GM19035 (cell line): ENCODE measurements at regions not wholly inside any gene's neighbourhood (a gene's known extent, or its start where the extent isn't known, plus 50 kb on each side); places are given as distances from the start of the nearest gene placed in this dataset.
"Not testable (repeated sequence)": the region's sequence is repeated elsewhere in the genome, so short reads cannot be mapped to it uniquely, and the experiment has no call there.

Experiments
- ATAC-seq: cut with Tn5 transposase; IDR thresholded peaks from one replicate; pipeline ENCODE4 v1.9.1; 2021; ENCODE audit not compliant: unreplicated experiment

DNA sequence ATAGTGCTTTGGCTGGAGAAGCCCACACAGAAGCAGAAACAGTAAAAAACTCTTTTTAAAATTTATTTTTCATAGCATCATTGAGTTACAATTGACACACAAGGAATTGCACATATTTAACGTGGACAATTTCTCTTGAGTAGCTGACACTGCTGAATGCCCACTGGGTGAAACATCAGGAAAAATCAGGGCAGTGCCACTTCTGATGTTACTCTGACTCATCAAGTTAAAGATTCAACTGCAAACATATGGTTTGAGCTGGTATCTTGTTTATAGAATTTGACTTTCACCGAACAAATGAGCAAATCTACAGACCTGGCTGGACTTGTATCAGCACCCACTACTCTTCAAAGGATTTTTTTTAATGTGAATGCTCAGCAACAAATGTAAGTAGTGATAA lies 66.3 kb upstream of the CTSV start:
- ATAC-seq: not testable (repeated sequence)

DNA sequence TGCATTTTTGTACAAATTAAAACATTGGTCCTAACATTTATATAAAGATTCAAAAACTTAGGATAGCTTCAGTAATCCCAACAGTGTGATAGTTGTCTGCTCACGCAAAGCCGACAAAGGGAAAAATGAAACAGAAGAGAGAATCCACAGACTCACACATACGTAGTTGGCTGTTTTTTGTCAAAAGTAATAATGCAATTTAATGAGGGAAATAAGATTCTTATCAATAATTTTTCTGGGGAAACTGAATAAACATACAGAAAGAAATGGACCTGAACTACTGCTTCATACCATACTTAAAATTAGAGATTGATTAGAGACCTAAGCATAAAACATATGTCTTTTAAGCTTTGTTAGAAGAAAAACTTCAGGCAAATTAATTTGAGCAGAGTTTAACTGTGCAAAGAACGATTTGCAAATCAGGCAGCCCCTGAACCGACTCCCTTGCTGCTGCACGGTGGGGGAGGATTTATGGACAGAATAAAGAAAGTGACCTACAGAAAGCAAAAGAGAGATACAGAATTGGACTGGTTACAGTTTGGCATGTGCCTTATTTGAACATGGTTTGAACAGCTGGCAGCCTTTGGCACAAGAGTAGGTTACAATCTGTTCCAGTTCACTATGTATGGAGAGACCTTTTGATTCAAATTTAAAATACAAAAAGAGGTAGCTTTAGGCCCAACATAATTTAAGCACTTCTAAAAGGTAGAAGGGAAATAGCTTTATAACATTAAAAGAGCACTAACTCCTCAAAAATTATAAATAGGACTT lies 64.9 kb upstream of the CTSV start:
- not testable (repeated sequence) for ATAC-seq

DNA sequence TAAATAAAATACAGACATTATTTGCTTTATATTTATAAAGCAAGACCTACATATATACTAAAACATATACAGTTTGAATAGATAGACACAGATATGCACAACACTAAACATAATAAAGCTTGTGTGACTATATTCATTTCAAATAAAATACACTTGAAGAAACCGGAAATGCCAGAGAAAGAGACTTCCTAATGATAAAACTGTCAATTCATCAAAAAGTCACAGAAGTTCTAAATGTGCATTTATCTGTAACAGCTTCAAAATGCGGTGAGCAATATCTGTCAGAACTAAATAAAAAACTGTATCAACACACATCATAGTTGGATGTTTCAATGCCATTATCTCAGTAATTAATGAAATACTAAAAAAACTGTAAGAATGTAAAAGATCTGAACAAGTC lies 60.6 kb upstream of the CTSV start:
- ATAC-seq: not testable (repeated sequence)

DNA sequence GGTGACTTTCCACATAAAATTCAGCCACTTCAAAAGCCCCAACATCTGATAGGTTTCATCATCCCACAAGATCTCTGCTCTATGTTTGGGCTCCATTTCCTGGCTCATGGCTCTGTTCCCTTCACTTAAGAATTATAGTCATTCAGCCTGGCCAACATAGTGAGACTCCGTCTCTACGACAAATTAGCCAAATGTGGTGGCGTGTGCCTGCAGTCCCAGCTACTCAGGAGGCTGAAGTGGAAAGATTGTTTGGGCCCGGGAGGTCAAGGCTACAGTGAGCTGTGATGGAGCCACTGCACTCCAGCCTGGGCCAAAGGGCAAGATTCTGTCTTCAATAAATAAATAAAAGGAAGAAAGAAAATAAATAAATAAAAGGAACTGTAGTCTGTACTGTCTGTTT lies 57.9 kb upstream of the CTSV start:
- ATAC-seq: no peak

DNA sequence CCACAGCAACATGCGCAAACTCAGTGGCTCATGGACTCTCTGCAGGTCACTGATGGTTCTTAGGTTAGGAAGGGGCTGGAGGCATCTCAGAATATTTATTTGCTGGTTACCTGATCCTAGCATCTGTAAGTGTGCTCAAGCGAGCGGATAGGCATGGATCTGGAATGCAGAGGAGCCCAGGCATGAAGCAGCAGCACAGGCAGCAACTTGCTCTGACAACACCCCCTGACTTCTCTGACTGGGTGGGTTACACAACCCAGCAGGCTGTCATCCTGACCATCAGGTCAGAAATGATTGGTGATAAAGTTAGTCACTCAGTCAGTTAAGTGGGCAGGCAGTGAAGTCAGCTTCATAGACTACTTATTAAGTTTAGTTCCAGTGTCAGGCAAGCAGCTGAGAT lies 50.4 kb upstream of the CTSV start:
- not testable (repeated sequence) for ATAC-seq
